ENCODE measurements at regions not wholly inside any gene's neighbourhood (a gene's known extent, or its start where the extent isn't known, plus 50 kb on each side); places are given as distances from the start of the nearest gene placed in this dataset.

DNA sequence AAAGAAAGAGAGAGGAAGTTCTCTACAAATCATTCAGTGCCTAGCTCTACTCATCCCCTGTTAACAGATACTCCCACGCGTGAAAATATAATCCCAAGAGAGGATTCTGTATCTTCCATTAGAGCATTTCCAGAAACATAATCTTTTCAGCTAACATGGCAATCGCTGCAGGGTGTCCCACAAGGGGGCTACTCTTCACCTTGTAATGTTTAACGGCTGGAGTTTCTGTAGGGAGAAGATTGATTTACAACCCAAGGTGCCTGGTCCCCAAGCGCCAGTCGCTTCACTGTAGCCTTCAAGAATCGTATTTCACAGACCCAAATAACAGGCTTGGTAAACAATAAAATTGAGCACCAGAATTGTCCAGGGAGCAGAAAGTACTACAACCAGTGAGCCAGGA, 318.7 kb downstream of the TLE1 start:
- H3K36me3 ChIP-seq (ENCODE audit: control insufficient read depth, insufficient read depth, low read length) = no peaks in the 10 kb centered on the region
- H3K4me3 Mint-ChIP-seq = no peak overlapping the region
- H3K4me1 ChIP-seq (ENCODE audit: control insufficient read depth, insufficient read depth, low read length, poor library complexity, severe bottlenecking) = no peaks in the 10 kb centered on the region
- H3K27ac ChIP-seq (ENCODE audit: insufficient read depth, low read length, poor library complexity, severe bottlenecking) = no peak overlapping the region
- no peak overlapping the region for H3K27ac Mint-ChIP-seq
- H3K4me3 ChIP-seq (ENCODE audit: low read depth, low read length) = no peak overlapping the region
- H3K27me3 Mint-ChIP-seq = no peaks in the 10 kb centered on the region
- H3K27me3 ChIP-seq (ENCODE audit: control insufficient read depth, insufficient read depth, low read length) = no peaks in the 10 kb centered on the region
- no peaks in the 10 kb centered on the region for H3K36me3 Mint-ChIP-seq
- H3K9me3 ChIP-seq (ENCODE audit: control insufficient read depth in 2 of 2, low read length in 2 of 2) = no peaks in the 10 kb centered on the region
- ATAC-seq (ENCODE audit: low read depth in 2 of 2) = no peak
- peaks cover 6 to 11% (median 9%) of the 10 kb centered on the region in 7 donors for H3K9me3 Mint-ChIP-seq
- no peaks in the 10 kb centered on the region for H3K4me1 Mint-ChIP-seq
- no peak for DNase-seq

GRCh38 chr9:81370096-81370495, 319.3 kb downstream of the TLE1 start:
- Mint-ChIP-seq H3K9me3 (peaks cover 6 to 13% (median 10%) of the 10 kb centered on the region in 7 donors), H3K4me3 (no peak overlapping the region), H3K36me3 (no peaks in the 10 kb centered on the region), H3K27me3 (no peaks in the 10 kb centered on the region), H3K4me1 (no peaks in the 10 kb centered on the region), H3K27ac (no peak overlapping the region)
- ATAC-seq (ENCODE audit: low read depth in 2 of 2) (no peak), DNase-seq (no peak)
- Histone ChIP-seq H3K27ac (ENCODE audit: insufficient read depth, low read length, poor library complexity, severe bottlenecking) (no peak overlapping the region), H3K4me1 (ENCODE audit: control insufficient read depth, insufficient read depth, low read length, poor library complexity, severe bottlenecking) (no peaks in the 10 kb centered on the region), H3K9me3 (ENCODE audit: control insufficient read depth in 2 of 2, low read length in 2 of 2) (no peaks in the 10 kb centered on the region), H3K36me3 (ENCODE audit: control insufficient read depth, insufficient read depth, low read length) (no peaks in the 10 kb centered on the region), H3K27me3 (ENCODE audit: control insufficient read depth, insufficient read depth, low read length) (no peaks in the 10 kb centered on the region), H3K4me3 (ENCODE audit: low read depth, low read length) (no peak overlapping the region)

GRCh38 chr9:81369121-81369520, 320.2 kb downstream of the TLE1 start:
- Mint-ChIP-seq H3K4me3 (no peak overlapping the region), H3K9me3 (peaks cover 6 to 19% (median 12%) of the 10 kb centered on the region in 7 donors), H3K4me1 (no peaks in the 10 kb centered on the region), H3K27ac (no peak overlapping the region), H3K27me3 (no peaks in the 10 kb centered on the region), H3K36me3 (no peaks in the 10 kb centered on the region)
- Histone ChIP-seq H3K4me3 (ENCODE audit: low read depth, low read length) (no peak overlapping the region), H3K36me3 (ENCODE audit: control insufficient read depth, insufficient read depth, low read length) (no peaks in the 10 kb centered on the region), H3K27ac (ENCODE audit: insufficient read depth, low read length, poor library complexity, severe bottlenecking) (no peak overlapping the region), H3K4me1 (ENCODE audit: control insufficient read depth, insufficient read depth, low read length, poor library complexity, severe bottlenecking) (no peaks in the 10 kb centered on the region), H3K27me3 (ENCODE audit: control insufficient read depth, insufficient read depth, low read length) (no peaks in the 10 kb centered on the region), H3K9me3 (ENCODE audit: control insufficient read depth in 2 of 2, low read length in 2 of 2) (no peaks in the 10 kb centered on the region)
- ATAC-seq (ENCODE audit: low read depth in 2 of 2) (no peak), DNase-seq (no peak)

DNA sequence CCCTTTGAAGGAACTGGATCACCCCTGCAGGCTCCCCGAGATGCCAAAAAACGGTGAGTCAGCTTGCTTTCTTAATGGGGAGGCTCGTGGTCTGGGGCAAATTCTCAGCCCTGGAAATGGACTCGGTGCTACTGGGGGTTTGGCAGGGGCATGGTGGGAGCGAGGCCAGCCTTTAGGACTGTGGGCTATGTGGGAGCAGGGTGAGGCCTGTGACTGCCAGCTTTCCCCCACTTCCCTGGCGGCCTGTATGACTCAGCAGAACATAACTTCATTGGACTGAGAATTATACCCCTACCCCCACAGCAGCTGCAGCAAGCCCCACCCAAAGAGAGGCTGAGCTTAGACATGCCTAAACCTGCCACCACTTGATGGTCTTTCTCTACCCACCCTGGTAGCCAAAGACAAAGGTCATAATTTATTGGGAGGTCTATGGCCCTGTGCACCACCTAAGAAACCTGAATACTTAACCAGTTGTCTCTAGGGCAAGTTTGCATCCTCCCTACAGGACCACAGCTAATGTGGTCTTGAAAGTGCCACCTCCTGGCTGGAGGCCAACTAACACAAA, 325.3 kb downstream of the TLE1 start:
- DNase-seq (no peak), ATAC-seq (ENCODE audit: low read depth in 2 of 2) (no peak)
- Histone ChIP-seq H3K4me1 (ENCODE audit: control insufficient read depth, insufficient read depth, low read length, poor library complexity, severe bottlenecking) (no peaks in the 10 kb centered on the region), H3K27me3 (ENCODE audit: control insufficient read depth, insufficient read depth, low read length) (no peaks in the 10 kb centered on the region), H3K27ac (ENCODE audit: insufficient read depth, low read length, poor library complexity, severe bottlenecking) (no peak overlapping the region), H3K36me3 (ENCODE audit: control insufficient read depth, insufficient read depth, low read length) (no peaks in the 10 kb centered on the region), H3K9me3 (ENCODE audit: control insufficient read depth in 2 of 2, low read length in 2 of 2) (no peaks in the 10 kb centered on the region), H3K4me3 (ENCODE audit: low read depth, low read length) (no peak overlapping the region)
- H3K4me3 Mint-ChIP-seq = no peak overlapping the region
- peaks cover 8 to 33% (median 13%) of the 10 kb centered on the region in 7 donors for H3K9me3 Mint-ChIP-seq
- H3K4me1 Mint-ChIP-seq = no peaks in the 10 kb centered on the region
- no peaks in the 10 kb centered on the region for H3K27me3 Mint-ChIP-seq
- no peak overlapping the region for H3K27ac Mint-ChIP-seq
- no peaks in the 10 kb centered on the region for H3K36me3 Mint-ChIP-seq

GRCh38 chr9:81361296-81361695, 328.1 kb downstream of the TLE1 start:
- DNase-seq = no peak
- no peaks in the 10 kb centered on the region for H3K36me3 ChIP-seq (ENCODE audit: control insufficient read depth, insufficient read depth, low read length)
- no peaks in the 10 kb centered on the region for H3K9me3 ChIP-seq (ENCODE audit: control insufficient read depth in 2 of 2, low read length in 2 of 2)
- no peaks in the 10 kb centered on the region for H3K4me1 Mint-ChIP-seq
- peaks cover 4 to 30% (median 9%) of the 10 kb centered on the region in 7 donors for H3K9me3 Mint-ChIP-seq
- H3K27ac ChIP-seq (ENCODE audit: insufficient read depth, low read length, poor library complexity, severe bottlenecking) = no peak overlapping the region
- H3K4me3 Mint-ChIP-seq = no peak overlapping the region
- no peaks in the 10 kb centered on the region for H3K36me3 Mint-ChIP-seq
- ATAC-seq (ENCODE audit: low read depth in 2 of 2) = no peak
- no peaks in the 10 kb centered on the region for H3K27me3 Mint-ChIP-seq
- no peaks in the 10 kb centered on the region for H3K4me1 ChIP-seq (ENCODE audit: control insufficient read depth, insufficient read depth, low read length, poor library complexity, severe bottlenecking)
- no peaks in the 10 kb centered on the region for H3K27me3 ChIP-seq (ENCODE audit: control insufficient read depth, insufficient read depth, low read length)
- H3K4me3 ChIP-seq (ENCODE audit: low read depth, low read length) = no peak overlapping the region
- no peak overlapping the region for H3K27ac Mint-ChIP-seq

DNA sequence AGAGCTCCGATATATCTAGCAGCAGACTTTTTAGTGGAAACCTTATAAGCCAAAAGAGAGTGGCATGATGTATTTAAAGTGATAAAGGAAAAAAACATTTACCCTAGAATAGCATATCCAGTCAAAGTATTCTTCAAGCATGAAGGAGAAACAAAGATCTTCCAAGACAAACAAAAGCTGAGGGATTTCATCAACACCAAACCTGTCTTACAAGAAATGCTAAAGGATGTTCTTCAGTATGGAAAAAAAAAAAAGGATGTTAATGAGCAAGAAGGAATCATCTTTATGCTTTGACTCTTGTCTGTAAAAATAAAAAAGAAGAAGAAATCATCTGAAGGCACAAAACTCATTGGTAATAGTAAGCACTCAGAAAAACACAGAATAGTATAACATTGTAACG, 338.2 kb downstream of the TLE1 start:
- Histone ChIP-seq H3K9me3 (ENCODE audit: control insufficient read depth in 2 of 2, low read length in 2 of 2) (peaks cover 0 to 4% of the 10 kb centered on the region in 2 experiments), H3K27me3 (ENCODE audit: control insufficient read depth, insufficient read depth, low read length) (no peaks in the 10 kb centered on the region), H3K36me3 (ENCODE audit: control insufficient read depth, insufficient read depth, low read length) (no peaks in the 10 kb centered on the region), H3K4me3 (ENCODE audit: low read depth, low read length) (no peak overlapping the region), H3K27ac (ENCODE audit: insufficient read depth, low read length, poor library complexity, severe bottlenecking) (no peak overlapping the region), H3K4me1 (ENCODE audit: control insufficient read depth, insufficient read depth, low read length, poor library complexity, severe bottlenecking) (no peaks in the 10 kb centered on the region)
- Mint-ChIP-seq H3K27ac (no peak overlapping the region), H3K27me3 (no peaks in the 10 kb centered on the region), H3K9me3 (peaks cover 0 to 13% (median 5%) of the 10 kb centered on the region in 7 donors), H3K36me3 (no peaks in the 10 kb centered on the region), H3K4me3 (no peak overlapping the region), H3K4me1 (no peaks in the 10 kb centered on the region)
- DNase-seq = no peak
- ATAC-seq (ENCODE audit: low read depth in 2 of 2) = no peak

- Mint-ChIP-seq H3K36me3 (no peaks in the 10 kb centered on the region), H3K27me3 (no peaks in the 10 kb centered on the region), H3K4me3 (no peak overlapping the region), H3K27ac (no peak overlapping the region), H3K4me1 (no peaks in the 10 kb centered on the region), H3K9me3 (peaks cover 4 to 12% (median 5%) of the 10 kb centered on the region in 7 donors)
- ATAC-seq (ENCODE audit: low read depth in 2 of 2) (no peak), DNase-seq (no peak)
- Histone ChIP-seq H3K36me3 (ENCODE audit: control insufficient read depth, insufficient read depth, low read length) (no peaks in the 10 kb centered on the region), H3K4me3 (ENCODE audit: low read depth, low read length) (no peak overlapping the region), H3K27me3 (ENCODE audit: control insufficient read depth, insufficient read depth, low read length) (no peaks in the 10 kb centered on the region), H3K9me3 (ENCODE audit: control insufficient read depth in 2 of 2, low read length in 2 of 2) (peaks cover 0 to 3% of the 10 kb centered on the region in 2 experiments), H3K4me1 (ENCODE audit: control insufficient read depth, insufficient read depth, low read length, poor library complexity, severe bottlenecking) (no peaks in the 10 kb centered on the region), H3K27ac (ENCODE audit: insufficient read depth, low read length, poor library complexity, severe bottlenecking) (no peak overlapping the region)
Observed at GRCh38 chr9:81344366-81344765, 345.0 kb downstream of the TLE1 start.

DNA sequence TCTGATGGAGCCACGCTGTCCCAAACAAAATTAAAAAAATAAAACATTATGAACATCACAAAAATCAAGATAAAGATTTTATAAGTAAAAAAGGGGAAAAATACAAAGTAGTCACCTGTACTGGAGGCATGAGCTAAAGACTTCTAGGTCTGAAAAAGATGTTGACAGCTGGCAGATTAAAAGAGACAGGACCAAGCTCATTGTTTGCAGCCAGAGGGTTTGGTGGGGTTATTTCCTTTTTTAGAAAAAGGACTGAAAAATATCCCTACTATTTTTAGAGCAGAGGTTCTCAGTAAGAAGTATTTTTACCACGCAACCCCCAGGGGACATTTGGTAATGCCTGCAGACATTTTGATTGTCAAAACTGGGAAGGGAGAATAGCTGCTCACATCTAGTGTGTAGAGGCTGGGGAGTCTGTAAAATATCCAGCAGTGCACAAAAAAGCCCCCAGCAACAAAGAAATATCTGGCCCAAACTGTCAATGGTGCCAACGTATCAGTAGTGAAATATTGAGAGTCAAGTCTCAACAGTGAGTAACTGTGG, 353.4 kb downstream of the TLE1 start:
- Mint-ChIP-seq H3K27me3 (no peaks in the 10 kb centered on the region), H3K9me3 (peaks cover 2 to 38% (median 8%) of the 10 kb centered on the region in 7 donors), H3K27ac (no peak overlapping the region), H3K4me1 (no peaks in the 10 kb centered on the region), H3K4me3 (no peak overlapping the region), H3K36me3 (no peaks in the 10 kb centered on the region)
- Histone ChIP-seq H3K9me3 (ENCODE audit: control insufficient read depth in 2 of 2, low read length in 2 of 2) (peaks cover 0 to 7% of the 10 kb centered on the region in 2 experiments), H3K36me3 (ENCODE audit: control insufficient read depth, insufficient read depth, low read length) (no peaks in the 10 kb centered on the region), H3K27me3 (ENCODE audit: control insufficient read depth, insufficient read depth, low read length) (no peaks in the 10 kb centered on the region), H3K4me1 (ENCODE audit: control insufficient read depth, insufficient read depth, low read length, poor library complexity, severe bottlenecking) (no peaks in the 10 kb centered on the region), H3K4me3 (ENCODE audit: low read depth, low read length) (no peak overlapping the region), H3K27ac (ENCODE audit: insufficient read depth, low read length, poor library complexity, severe bottlenecking) (no peak overlapping the region)
- DNase-seq = no peak
- no peak for ATAC-seq (ENCODE audit: low read depth in 2 of 2)

Measured in CD4-positive, CD25-positive, alpha-beta regulatory T cell (primary cell).